Muscle layer of duodenum (tissue), 2 donors: ENCODE measurements at regions not wholly inside any gene's neighbourhood (a gene's known extent, or its start where the extent isn't known, plus 50 kb on each side); places are given as distances from the start of the nearest gene placed in this dataset.

ENCODE experiments used
- H3K27ac ChIP-seq: one replicate; pipeline ENCODE4 v1.7.0; 2013; ENCODE audit warnings: mild to moderate bottlenecking, low read length
- H3K27me3 ChIP-seq: one replicate; pipeline ENCODE4 v1.7.0; 2013; ENCODE audit warnings: low read depth, mild to moderate bottlenecking, control low read depth, low read length
- H3K36me3 ChIP-seq, 2 donors: one replicate each; pipeline ENCODE4 v1.7.0; 2013; ENCODE audit warnings: low read length in 2 of 2, control low read depth in 1 of 2, mild to moderate bottlenecking in 1 of 2; ENCODE audit not compliant: insufficient read depth in 2 of 2, control insufficient read depth in 1 of 2
- H3K4me1 ChIP-seq, 2 donors: one replicate each; pipeline ENCODE4 v1.7.0; 2013; ENCODE audit warnings: low read length in 2 of 2, mild to moderate bottlenecking in 2 of 2, control low read depth in 1 of 2, moderate library complexity in 1 of 2; ENCODE audit not compliant: insufficient read depth in 2 of 2, control insufficient read depth in 1 of 2
- H3K4me3 ChIP-seq, 2 donors: one replicate each; pipeline ENCODE4 v1.7.0; 2013; ENCODE audit warnings: low read length in 2 of 2, low read depth in 1 of 2, mild to moderate bottlenecking in 1 of 2
- H3K9me3 ChIP-seq, 2 donors: one replicate each; pipeline ENCODE4 v1.7.0; 2013; ENCODE audit warnings: low read length in 2 of 2, control low read depth in 1 of 2, mild to moderate bottlenecking in 1 of 2; ENCODE audit not compliant: control insufficient read depth in 1 of 2
- donor health status: healthy.

GRCh38 chr2:128640166-128640844 lies 321.6 kb upstream of the HS6ST1 start:
- Histone ChIP-seq H3K9me3 (no peaks in the 10 kb centered on the region), H3K4me1 (no peaks in the 10 kb centered on the region), H3K27ac (no peak overlapping the region), H3K36me3 (no peaks in the 10 kb centered on the region), H3K27me3 (no peaks in the 10 kb centered on the region), H3K4me3 (no peak overlapping the region)

GRCh38 chr2:128640845-128641360 lies 322.2 kb upstream of the HS6ST1 start:
- no peaks in the 10 kb centered on the region for H3K4me1 ChIP-seq
- H3K27me3 ChIP-seq, result no peaks in the 10 kb centered on the region
- no peaks in the 10 kb centered on the region for H3K9me3 ChIP-seq
- no peak overlapping the region for H3K27ac ChIP-seq
- H3K36me3 ChIP-seq, result no peaks in the 10 kb centered on the region
- no peak overlapping the region for H3K4me3 ChIP-seq

- H3K27ac ChIP-seq, result no peak overlapping the region
- H3K4me1 ChIP-seq, result no peaks in the 10 kb centered on the region
- no peaks in the 10 kb centered on the region for H3K9me3 ChIP-seq
- H3K4me3 ChIP-seq, result no peak overlapping the region
- no peaks in the 10 kb centered on the region for H3K27me3 ChIP-seq
- H3K36me3 ChIP-seq, result no peaks in the 10 kb centered on the region
Observed at GRCh38 chr2:128641421-128642080, 322.9 kb upstream of the HS6ST1 start.

DNA sequence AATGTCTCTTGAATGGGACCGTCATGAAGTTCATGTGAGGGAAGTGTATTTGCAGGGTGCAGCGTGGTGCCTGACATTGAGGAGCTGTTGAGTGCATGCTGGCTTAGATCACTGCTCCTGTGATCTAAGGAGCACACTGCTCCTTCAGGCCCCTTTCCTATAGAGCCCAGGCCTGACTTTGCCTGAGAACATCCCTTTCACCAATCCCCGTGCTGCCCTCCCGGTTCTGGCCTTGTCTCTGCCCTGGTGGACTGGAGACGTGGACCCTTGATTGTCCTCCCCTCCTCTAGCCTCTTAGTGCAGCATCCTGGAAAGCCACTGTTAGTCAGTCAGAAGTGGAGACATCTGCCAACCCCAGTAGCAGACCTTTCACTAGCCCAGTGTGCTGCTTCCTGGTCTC lies 323.6 kb upstream of the HS6ST1 start:
- no peaks in the 10 kb centered on the region for H3K36me3 ChIP-seq
- H3K27me3 ChIP-seq, result no peaks in the 10 kb centered on the region
- H3K9me3 ChIP-seq, result no peaks in the 10 kb centered on the region
- H3K4me1 ChIP-seq, result no peaks in the 10 kb centered on the region
- H3K27ac ChIP-seq, result no peak overlapping the region
- no peak overlapping the region for H3K4me3 ChIP-seq

- Histone ChIP-seq H3K9me3 (no peaks in the 10 kb centered on the region), H3K4me3 (no peak overlapping the region), H3K36me3 (no peaks in the 10 kb centered on the region), H3K27ac (no peak overlapping the region), H3K4me1 (no peaks in the 10 kb centered on the region), H3K27me3 (no peaks in the 10 kb centered on the region)
Observed at GRCh38 chr2:128642821-128643220, 324.2 kb upstream of the HS6ST1 start.

DNA sequence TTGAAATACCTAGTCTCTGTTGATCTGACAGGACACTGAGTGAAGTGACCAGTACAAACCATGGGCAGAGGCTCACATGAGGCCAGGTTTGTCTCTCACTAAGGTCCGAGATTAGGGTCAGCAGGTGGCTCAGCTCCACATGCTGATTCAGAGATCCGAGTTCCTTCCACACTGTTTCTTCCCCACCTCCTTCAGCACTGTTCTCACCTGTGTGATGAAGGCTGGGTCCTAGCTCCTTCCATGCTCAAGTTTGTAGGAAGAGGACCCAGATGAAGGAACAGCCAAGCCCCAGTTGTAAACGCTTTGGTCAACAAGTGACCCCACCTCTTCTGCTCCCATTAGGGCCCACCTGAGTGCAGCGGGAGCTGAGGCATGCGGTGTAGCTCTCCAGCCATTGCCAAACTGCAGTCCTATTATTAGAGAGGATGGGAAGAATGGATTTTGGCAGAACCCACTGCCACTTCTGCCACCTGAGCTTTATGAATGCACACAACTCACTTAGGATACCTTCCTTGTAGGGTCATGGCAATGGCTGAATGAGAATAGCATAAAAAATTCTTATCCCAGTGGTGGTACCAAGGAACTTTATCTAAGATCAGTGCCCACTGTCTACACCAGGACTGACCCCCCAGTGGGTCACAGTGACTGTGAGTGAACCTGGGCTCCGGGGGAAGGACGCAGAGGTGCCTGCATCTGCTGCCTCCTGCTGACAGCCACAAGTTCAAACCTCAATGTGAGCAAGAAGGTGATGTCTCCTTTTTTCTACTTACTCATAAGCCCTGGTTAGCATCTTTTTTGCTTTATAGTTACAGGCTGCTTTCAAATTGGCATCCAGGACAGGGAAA lies 324.8 kb upstream of the HS6ST1 start:
- H3K27me3 ChIP-seq, result no peaks in the 10 kb centered on the region
- H3K27ac ChIP-seq, result no peak overlapping the region
- no peaks in the 10 kb centered on the region for H3K36me3 ChIP-seq
- no peak overlapping the region for H3K4me3 ChIP-seq
- no peaks in the 10 kb centered on the region for H3K9me3 ChIP-seq
- no peaks in the 10 kb centered on the region for H3K4me1 ChIP-seq

GRCh38 chr2:128644156-128644555 lies 325.5 kb upstream of the HS6ST1 start:
- Histone ChIP-seq H3K4me1 (no peaks in the 10 kb centered on the region), H3K9me3 (no peaks in the 10 kb centered on the region), H3K4me3 (no peak overlapping the region), H3K27me3 (no peaks in the 10 kb centered on the region), H3K27ac (no peak overlapping the region), H3K36me3 (no peaks in the 10 kb centered on the region)

GRCh38 chr2:128644718-128645256 lies 326.1 kb upstream of the HS6ST1 start:
- no peak overlapping the region for H3K27ac ChIP-seq
- H3K4me1 ChIP-seq, result no peaks in the 10 kb centered on the region

GRCh38 chr2:128645631-128646030 lies 327.0 kb upstream of the HS6ST1 start:
- Histone ChIP-seq H3K27ac (no peak overlapping the region), H3K4me3 (no peak overlapping the region), H3K4me1 (no peaks in the 10 kb centered on the region), H3K27me3 (no peaks in the 10 kb centered on the region), H3K9me3 (no peaks in the 10 kb centered on the region), H3K36me3 (no peaks in the 10 kb centered on the region)

More at GRCh38 chr2:128644718-128645256, 326.1 kb upstream of the HS6ST1 start:
- H3K36me3 ChIP-seq, result no peaks in the 10 kb centered on the region
- no peak overlapping the region for H3K4me3 ChIP-seq
- H3K9me3 ChIP-seq, result no peaks in the 10 kb centered on the region
- no peaks in the 10 kb centered on the region for H3K27me3 ChIP-seq

DNA sequence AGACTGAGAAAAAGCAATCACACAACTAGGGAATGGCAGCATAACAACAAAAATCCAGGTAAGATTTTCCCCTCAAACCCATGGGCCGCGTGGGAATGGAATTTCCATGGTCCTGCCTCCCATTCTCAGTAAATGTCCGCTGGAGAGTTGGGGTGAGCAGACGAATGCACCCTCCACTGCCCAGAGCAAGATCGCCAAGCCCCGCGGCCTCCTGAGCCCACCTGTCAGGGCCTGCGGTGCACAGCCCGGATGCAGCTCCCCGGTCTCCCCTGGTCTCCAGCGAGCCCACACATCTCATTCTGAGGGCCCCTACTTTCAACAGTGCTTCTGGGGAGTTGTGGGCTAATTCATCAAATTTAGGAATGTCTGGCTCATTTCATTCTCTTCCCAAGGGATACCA lies 327.4 kb upstream of the HS6ST1 start:
- H3K27me3 ChIP-seq, result no peaks in the 10 kb centered on the region
- no peaks in the 10 kb centered on the region for H3K9me3 ChIP-seq
- H3K27ac ChIP-seq, result no peak overlapping the region
- H3K4me3 ChIP-seq, result no peak overlapping the region
- no peaks in the 10 kb centered on the region for H3K36me3 ChIP-seq
- H3K4me1 ChIP-seq, result no peaks in the 10 kb centered on the region

- no peaks in the 10 kb centered on the region for H3K4me1 ChIP-seq
- no peaks in the 10 kb centered on the region for H3K9me3 ChIP-seq
- no peak overlapping the region for H3K27ac ChIP-seq
- no peaks in the 10 kb centered on the region for H3K27me3 ChIP-seq
- no peaks in the 10 kb centered on the region for H3K36me3 ChIP-seq
- no peak overlapping the region for H3K4me3 ChIP-seq
Observed at GRCh38 chr2:128646691-128647090, 328.0 kb upstream of the HS6ST1 start.
